DOHH2 (cell line): ENCODE measurements at regions not wholly inside any gene's neighbourhood (a gene's known extent, or its start where the extent isn't known, plus 50 kb on each side); places are given as distances from the start of the nearest gene placed in this dataset.

Experiments
- H3F3A ChIP-seq: fragments of 200-600 bp; sonication (generic), shearing (Covaris generic); 2 replicates; pipeline ENCODE4 v1.6.0; 2016; ENCODE audit warnings: antibody characterized with exemption, mild to moderate bottlenecking; ENCODE audit not compliant: control insufficient read depth, insufficient read depth
- H3K27ac ChIP-seq: fragments of 200-600 bp; sonication (generic); 2 replicates; pipeline ENCODE4 v1.5.1; 2014; ENCODE audit warnings: low read depth, mild to moderate bottlenecking, low read length, moderate library complexity
- H3K27me3 ChIP-seq: fragments of 200-600 bp; sonication (generic); 2 replicates; pipeline ENCODE4 v1.6.1; 2014; ENCODE audit warnings: mild to moderate bottlenecking, low read length, mixed read lengths; ENCODE audit not compliant: control insufficient read depth
- H3K36me3 ChIP-seq: fragments of 200-600 bp; sonication (generic); 2 replicates; pipeline ENCODE4 v1.6.1; 2014; ENCODE audit warnings: mild to moderate bottlenecking, low read length, moderate library complexity, mixed read lengths; ENCODE audit not compliant: control insufficient read depth
- H3K4me1 ChIP-seq: fragments of 200-600 bp; sonication (generic); 2 replicates; pipeline ENCODE4 v1.6.1; 2014; ENCODE audit warnings: mild to moderate bottlenecking, low read length, mixed read lengths; ENCODE audit not compliant: control insufficient read depth
- H3K4me2 ChIP-seq: fragments of 200-600 bp; sonication (generic); 2 replicates; pipeline ENCODE4 v1.6.0; 2014; ENCODE audit warnings: mild to moderate bottlenecking, low read length, moderate library complexity
- H3K4me3 ChIP-seq: fragments of 200-600 bp; sonication (generic); 2 replicates; pipeline ENCODE4 v1.5.1; 2014; ENCODE audit warnings: mild to moderate bottlenecking, low read length, mixed read lengths
- H3K79me2 ChIP-seq: fragments of 200-600 bp; sonication (generic); 2 replicates; pipeline ENCODE4 v1.6.1; 2014; ENCODE audit warnings: mild to moderate bottlenecking, low read length, mixed read lengths; ENCODE audit not compliant: control insufficient read depth
- H3K9me2 ChIP-seq: fragments of 200-600 bp; sonication (generic); replicated peaks from 2 replicates; pipeline ENCODE4 v1.6.1; 2014; ENCODE audit warnings: mild to moderate bottlenecking, low read length, mixed read lengths; ENCODE audit not compliant: control insufficient read depth
- H3K9me3 ChIP-seq: fragments of 200-600 bp; sonication (generic); 2 replicates; pipeline ENCODE4 v1.6.1; 2014; ENCODE audit warnings: antibody characterized with exemption, low read length, mixed read lengths; ENCODE audit not compliant: control insufficient read depth, insufficient read depth
- H4K20me1 ChIP-seq: fragments of 200-600 bp; sonication (generic); 2 replicates; pipeline ENCODE4 v1.6.0; 2014; ENCODE audit warnings: low read depth, mild to moderate bottlenecking, antibody characterized with exemption, low read length, moderate library complexity; ENCODE audit not compliant: control insufficient read depth, insufficient read depth
- CTCF ChIP-seq: fragments of 200-600 bp; sonication (generic); IDR thresholded peaks from one replicate; pipeline ENCODE4 v1.5.1; 2014; ENCODE audit warnings: antibody characterized with exemption, mild to moderate bottlenecking, low read depth, low read length; ENCODE audit not compliant: poor library complexity, severe bottlenecking
- EZH2phosphoT487 ChIP-seq: fragments of 200-600 bp; sonication (generic); IDR thresholded peaks from 2 replicates; pipeline ENCODE4 v1.6.1; 2017; ENCODE audit warnings: borderline replicate concordance, mild to moderate bottlenecking, antibody characterized with exemption, low read length, moderate library complexity, mixed read lengths

- Histone ChIP-seq H3K27me3 (0 out of 2 replicates have a peak, but pooled peaks cover 2% of the 10 kb centered on the region), H3K27ac (no peak overlapping the region), H3F3A (no peaks in the 10 kb centered on the region)
Measured at GRCh38 chr22:26893173-26894110, 236.1 kb downstream of the MIAT start.

GRCh38 chr22:26894362-26894761, 237.0 kb downstream of the MIAT start:
- Histone ChIP-seq H3K27me3 (0 out of 2 replicates have a peak, but pooled peaks cover 2% of the 10 kb centered on the region), H3K36me3 (no peaks in the 10 kb centered on the region), H3K4me3 (no peak overlapping the region), H3K79me2 (no peaks in the 10 kb centered on the region), H3K4me1 (no peaks in the 10 kb centered on the region), H4K20me1 (no peaks in the 10 kb centered on the region), H3K9me2 (no peaks in the 10 kb centered on the region), H3K9me3 (no peaks in the 10 kb centered on the region), H3K27ac (no peak overlapping the region), H3K4me2 (no peak overlapping the region), H3F3A (no peaks in the 10 kb centered on the region)
- TF ChIP-seq CTCF (no peak), EZH2phosphoT487 (no peak)

More at GRCh38 chr22:26893173-26894110, 236.1 kb downstream of the MIAT start:
- H3K4me3 ChIP-seq = no peak overlapping the region
- no peaks in the 10 kb centered on the region for H3K9me2 ChIP-seq
- H3K79me2 ChIP-seq = no peaks in the 10 kb centered on the region
- H3K4me1 ChIP-seq = no peaks in the 10 kb centered on the region
- H4K20me1 ChIP-seq = no peaks in the 10 kb centered on the region
- H3K36me3 ChIP-seq = no peaks in the 10 kb centered on the region
- H3K9me3 ChIP-seq = no peaks in the 10 kb centered on the region
- TF ChIP-seq EZH2phosphoT487 = no peak
- no peak for TF ChIP-seq CTCF
- no peak overlapping the region for H3K4me2 ChIP-seq

- Histone ChIP-seq H3K27ac (no peak overlapping the region), H3K4me2 (no peak overlapping the region), H3K9me2 (no peaks in the 10 kb centered on the region), H3K27me3 (0 out of 2 replicates have a peak, but pooled peaks cover 2% of the 10 kb centered on the region), H3F3A (no peaks in the 10 kb centered on the region), H4K20me1 (no peaks in the 10 kb centered on the region), H3K36me3 (no peaks in the 10 kb centered on the region), H3K4me1 (no peaks in the 10 kb centered on the region), H3K9me3 (no peaks in the 10 kb centered on the region), H3K79me2 (no peaks in the 10 kb centered on the region), H3K4me3 (no peak overlapping the region)
- no peak for TF ChIP-seq EZH2phosphoT487
- no peak for TF ChIP-seq CTCF
Measured at GRCh38 chr22:26894766-26895485, 237.5 kb downstream of the MIAT start.
